Stimulated activated CD4-positive, alpha-beta T cell treated with anti-CD3 and anti-CD28 coated beads, TNF-alpha, amount 100 ng/mL, for 1 hour (primary cell): ENCODE measurements at regions not wholly inside any gene's neighbourhood (a gene's known extent, or its start where the extent isn't known, plus 50 kb on each side); places are given as distances from the start of the nearest gene placed in this dataset.
"Not testable (repeated sequence)": the region's sequence is repeated elsewhere in the genome, so short reads cannot be mapped to it uniquely, and the experiment has no call there.

Experiments
- DNase-seq, 3 donors: peaks; one replicate each; pipeline ENCODE4 v3.0.0-alpha.2; 2020; ENCODE audit warnings: low read depth in 3 of 3, low spot score in 1 of 3

DNA sequence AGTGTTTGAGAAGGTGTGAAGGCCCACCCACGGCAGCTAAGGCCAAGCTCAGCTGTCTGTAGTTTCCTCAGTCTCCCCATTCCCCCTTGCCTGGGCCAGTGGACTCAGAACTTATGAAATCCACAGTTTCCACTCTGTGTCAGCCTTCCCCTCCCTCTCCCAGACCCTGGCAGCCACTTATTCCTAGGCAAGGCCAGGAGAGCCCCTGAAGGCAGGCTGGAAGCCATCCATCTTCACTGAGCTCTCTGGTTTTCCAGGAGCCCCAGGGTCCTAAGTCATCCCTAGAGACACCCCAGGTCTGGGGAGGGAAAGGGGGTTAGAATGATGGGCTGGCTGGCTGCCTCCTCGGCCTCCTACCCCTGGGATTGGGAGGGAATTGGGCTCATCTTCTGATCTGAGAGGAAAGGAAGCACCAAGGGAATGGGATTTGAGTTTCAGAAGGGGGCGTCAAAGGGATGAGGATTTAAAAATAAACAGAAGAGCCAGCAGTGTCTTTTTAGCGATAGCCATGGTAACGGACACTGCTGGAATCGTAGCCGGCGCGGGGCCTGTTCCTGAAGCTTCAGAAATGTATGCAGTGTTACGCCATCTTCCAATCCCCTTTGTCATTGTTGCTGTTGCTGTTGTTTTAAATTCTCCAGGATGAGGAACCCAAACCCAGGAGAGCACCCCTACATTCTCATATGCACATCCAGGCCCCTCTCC lies 561.1 kb upstream of the CADM1 start:
- no peak for DNase-seq

DNA sequence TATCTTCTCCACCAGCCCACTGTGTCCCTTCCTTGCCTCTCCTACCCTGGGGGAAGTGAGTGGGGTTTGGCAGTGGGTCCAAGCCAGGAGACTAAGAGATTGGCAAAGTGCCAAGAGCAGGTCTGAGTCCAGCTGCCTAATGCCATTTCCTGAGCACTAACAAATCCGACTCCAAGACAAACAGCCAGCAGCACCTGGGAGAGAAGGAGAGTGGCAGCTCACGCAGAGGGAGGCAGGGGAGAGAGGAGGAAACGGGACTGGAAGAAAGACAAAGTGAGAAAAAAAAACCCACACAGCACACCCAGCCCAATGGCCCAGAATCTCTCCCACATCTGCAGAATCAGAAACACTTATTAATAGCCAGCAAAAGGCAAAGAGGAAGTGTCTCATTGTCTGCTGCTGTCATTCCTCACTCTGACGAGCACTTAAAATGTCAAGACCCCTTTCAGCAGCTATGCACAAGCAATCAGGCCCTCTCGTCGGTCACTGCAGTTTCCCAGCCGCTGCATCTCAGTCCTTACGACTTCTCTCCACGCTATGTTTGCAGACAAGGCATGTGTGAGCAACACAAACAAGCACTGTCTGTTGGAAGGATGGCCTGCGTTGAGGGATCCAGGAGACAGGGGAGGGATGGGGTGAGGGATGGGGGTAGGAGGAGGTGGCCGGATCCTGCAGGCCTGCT lies 558.4 kb upstream of the CADM1 start:
- DNase-seq: no peak

DNA sequence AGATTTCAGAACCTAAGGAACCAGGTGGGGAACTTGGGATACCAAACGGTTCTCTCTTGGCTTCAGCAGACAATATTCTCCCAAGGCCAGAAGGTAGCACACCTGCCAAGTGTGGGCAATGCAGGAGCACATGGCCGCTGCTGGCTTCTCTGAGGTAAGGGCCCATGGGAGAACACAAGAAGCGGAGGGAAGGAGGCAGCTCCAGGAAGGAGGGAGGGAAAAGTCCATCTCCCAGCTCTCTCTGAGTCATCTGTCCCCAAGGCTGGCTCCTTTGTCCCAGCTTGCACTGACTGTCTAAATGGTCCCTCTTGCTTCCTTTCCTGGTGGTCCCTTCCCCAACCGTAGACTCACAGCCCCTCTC lies 557.9 kb upstream of the CADM1 start:
- DNase-seq: no peak

DNA sequence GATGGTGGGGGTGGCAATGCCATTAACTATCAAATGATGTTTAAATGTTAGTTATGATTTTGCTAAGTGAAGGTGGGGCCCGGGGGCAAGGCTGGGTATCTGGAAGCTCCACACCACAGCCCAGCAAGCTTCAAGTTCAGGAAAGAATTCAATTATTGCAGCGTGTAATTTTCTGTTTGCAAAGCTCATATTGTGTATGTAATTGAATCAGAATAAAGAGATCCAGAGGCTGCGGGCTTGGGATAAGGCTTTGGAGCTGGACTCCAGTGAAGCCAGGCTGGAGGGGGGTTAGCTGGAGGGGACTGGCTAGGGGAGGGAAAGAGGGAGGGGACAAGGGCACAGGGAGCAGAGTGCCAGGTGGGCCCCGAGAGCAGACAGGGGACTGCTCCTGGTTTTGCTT lies 557.1 kb upstream of the CADM1 start:
- no peak for DNase-seq

DNA sequence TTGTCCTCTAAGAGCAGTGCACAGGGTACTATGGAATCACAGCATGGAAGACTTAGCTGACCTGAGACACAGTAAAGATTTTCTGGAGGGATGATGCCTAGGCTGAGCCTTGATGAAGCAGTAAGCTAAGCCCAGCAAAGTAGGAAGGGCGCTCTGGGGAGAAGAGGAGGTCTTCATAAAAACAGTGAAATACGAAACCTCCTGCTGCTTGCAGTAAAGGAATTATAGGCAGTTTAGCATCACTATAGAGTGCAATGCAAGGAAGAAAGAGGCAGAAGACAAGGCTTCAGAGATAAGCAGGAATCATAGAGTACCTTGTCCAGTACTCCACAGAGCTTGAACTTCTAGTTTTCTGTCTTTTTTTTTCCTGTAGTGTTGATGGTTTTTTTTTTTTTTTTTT lies 555.7 kb upstream of the CADM1 start:
- DNase-seq: no peak

DNA sequence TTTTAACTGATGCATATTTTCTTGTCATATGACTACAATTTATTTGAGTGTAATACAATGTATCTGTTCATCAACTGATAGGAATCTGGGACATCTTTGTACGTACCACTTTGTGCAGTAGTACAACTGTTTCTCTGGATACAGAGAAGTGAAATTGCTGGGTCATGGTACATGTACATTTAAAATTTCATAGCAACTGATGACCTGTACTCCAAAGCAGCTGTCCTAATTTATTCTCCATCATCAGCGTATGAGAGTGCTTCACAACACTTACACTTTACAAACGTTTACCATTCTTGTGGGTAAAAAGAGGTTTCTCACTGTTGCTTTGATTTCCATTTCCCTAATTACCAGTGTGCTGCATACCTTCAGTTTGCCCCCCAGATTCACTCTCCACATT lies 552.8 kb upstream of the CADM1 start:
- DNase-seq: no peak

DNA sequence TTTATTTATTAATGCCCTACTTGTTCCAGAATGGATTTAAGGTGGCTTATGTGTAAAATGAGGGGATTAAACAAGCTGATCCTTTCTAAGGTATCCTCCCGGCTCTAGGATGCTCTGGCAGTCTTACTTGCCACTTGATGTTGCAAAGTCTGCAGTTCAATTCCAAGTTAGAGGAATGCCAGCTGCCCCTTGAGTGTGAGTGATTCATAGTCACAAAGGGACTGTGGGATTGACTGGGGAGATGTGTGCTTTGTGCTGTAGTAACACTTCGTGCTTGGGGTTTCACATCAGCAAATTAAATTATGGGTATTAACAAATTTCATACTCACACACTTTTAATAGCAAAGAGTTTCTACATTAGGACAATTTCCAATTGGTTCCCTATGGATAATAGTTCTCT lies 550.8 kb upstream of the CADM1 start:
- no peak for DNase-seq

DNA sequence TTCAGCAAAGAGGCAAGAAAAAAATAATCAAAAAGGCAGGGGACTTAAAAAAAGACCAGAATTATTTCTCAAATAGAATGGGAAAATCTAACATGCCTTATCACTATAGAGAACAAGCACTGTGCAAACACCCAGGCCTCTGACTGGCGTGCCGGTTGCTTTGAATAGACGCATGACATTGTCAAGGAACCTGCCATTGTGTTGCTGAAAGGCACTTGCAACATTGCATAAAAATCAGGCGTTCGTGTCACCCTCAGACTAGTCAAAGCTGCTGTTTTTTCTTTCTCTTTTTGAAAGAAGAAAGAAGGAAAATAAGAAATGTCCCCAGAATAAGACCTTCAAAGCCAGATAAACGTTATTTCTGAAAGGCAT lies 549.3 kb upstream of the CADM1 start:
- no peak for DNase-seq

DNA sequence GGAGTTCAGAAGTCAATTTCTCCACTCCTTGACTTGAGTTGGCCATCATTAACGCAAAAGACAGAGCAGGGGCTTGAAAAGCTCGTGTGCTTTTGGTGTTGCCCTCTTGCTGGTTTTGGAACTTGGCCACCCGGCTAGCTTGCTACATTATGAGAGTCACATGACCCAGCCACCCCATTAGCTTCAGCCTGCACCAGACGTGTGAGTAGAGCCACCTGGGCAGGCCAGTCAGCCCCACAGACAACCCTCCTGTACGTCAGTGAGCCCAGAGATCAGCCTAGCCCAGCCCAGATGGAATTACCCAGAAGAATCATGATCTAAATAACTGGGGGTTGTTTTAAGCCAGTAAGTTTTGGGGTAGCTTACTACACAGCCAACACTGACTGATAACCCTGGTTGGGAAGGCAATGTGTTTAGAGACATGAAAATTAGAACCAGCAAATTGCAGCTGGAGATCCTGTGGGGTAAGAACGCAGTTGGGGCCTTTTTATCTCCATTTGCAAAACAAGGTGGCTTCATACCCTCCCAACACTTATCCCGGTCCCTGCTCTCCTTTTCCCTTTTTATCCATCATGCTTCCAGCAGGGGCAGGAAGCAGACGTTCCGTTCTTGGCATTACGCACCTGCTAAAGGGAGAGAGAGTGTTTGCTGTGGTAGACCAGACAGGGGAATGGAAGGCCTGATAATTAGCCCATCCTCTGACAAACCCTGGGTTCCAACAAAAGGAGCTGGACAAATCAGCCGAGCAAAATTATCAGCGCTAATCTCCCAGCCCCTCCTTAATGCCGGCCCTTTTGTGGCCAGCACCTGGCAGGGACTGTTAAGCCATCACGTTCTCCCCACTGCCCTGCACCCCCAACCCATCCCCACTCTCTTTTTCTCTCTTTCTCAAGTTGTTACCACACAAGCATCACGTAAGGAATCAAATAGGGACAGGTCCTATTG lies 548.7 kb upstream of the CADM1 start:
- no peak for DNase-seq

DNA sequence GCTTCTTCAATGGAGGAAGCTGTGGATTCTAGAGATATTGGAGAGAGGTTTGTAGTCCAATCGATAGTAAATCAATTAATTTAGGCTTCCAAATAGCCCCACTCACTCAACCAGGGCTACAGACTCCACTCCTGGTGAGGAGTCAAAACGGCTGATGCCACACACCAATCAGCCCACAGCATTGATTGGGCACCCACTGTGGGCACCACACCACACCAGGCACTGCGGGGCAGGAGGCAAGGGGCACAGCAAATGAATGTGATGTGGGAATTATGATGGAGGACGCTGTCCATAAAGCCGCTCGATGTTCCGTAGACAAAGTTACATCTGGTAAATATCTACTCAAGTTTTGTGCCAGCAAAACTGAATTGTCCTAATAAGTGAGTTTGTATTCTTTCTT lies 547.3 kb upstream of the CADM1 start:
- no peak for DNase-seq

DNA sequence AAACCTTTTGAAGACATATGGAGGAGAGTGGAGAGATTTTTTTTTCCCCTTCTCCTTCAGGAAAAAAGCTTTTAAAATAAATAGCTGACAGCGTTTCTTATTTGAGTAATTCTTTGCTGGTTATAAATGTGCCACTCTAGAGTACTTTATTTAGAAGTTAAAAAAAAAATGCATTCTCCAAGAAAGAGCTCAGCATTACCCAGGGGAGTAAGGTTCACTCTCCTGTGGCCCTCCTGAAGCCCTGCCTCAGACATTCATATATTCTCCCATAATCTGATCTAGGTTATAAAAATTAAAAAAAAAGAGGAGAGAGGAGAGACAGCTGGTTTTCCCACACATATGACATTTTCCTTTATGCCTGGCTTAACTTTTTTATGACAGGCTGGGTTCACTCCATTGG lies 545.2 kb upstream of the CADM1 start:
- DNase-seq: no peak

DNA sequence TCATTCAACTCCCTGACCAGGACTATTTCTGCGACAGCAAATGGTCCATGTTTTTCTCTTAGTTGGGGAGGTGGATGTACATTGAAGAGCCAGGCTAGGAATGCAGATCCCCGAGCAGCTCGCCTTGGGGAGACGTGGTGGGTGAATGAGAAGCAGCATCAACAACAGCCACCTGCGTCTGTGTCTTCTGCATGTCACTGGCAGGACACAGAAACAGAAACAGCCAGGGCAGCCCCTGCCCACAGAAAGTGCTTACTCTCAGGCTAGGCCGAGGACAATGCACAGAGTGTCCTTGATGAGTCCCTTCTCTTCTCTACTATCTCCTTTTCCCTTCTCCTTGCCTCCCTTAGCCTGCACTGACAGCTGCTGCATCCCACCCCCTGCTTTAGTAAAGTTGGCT lies 541.9 kb upstream of the CADM1 start:
- no peak for DNase-seq

DNA sequence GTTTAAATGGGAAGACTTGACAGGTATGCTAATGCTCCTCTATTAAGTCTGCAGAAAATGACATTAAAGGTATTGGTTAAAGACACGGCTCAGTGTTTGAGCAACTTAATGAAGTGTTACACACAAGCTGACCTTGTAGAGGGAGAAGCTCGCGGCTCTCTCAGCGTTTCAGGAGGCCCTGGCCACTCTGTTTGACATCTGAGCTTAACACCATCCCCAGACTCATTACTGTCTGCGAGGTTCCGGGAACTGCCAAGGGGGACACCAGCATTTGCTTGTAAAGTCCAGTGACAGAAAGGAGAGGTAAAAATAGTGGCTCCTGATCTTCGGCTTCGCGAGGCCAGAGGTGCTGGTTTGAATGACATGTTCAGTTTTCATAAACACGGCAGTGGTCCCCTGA lies 540.7 kb upstream of the CADM1 start:
- DNase-seq: no peak

DNA sequence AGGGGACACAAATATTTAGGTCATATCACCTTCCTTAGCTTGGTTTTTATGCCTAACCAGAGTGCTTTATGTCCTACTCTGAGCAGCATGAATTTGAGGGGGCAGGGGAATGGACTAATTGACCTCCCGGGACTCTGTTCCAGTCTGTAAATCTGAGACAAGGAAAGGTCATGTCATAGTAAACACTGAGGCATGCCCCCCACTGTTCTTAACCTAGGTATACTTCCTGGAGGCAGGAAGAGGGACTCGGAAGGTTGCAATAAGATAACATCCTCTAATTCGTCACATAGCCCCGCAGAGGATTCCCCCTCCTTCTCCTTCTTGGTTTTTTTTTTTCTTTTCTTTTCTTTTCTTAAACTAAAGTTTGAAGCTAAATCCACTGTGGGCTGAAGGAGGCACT lies 540.3 kb upstream of the CADM1 start:
- no peak for DNase-seq

DNA sequence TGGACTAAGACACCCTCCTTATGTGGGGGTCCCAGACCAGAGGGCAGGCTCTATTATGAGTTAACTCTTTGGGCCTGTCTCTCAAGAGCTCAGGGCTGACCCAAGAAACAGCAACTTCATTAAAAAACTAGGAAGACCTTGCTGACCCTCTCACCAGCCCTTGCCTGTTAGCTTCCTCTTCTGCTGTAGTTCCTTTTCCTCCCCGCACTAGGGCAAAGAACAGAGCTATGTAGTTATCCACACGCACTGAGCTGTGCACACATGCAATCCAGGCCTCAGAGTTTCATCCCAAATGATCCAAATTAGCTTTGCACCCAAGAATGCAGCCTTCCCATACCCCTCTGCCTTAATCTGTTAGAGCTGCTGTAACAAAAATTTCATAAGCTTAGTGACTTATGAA lies 539.6 kb upstream of the CADM1 start:
- no peak for DNase-seq

DNA sequence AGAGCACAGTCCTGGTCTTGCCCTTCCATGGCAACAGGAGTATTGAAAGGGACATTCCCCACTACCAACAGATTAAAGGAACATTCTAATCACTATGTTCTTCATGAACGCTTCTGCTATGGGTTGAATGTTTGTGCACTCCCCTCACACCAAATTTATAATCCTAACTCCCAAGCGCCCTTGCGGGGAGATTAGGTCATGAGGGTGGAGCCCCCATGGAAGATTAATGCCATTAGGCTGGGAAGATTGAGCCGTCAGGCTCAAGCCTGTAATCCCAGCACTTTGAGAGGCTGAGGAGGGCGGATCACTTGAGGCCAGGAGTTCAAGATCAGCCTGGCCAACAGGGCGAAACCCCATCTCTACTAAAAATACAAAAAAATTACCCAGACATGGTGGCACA lies 538.8 kb upstream of the CADM1 start:
- DNase-seq: not testable (repeated sequence)

DNA sequence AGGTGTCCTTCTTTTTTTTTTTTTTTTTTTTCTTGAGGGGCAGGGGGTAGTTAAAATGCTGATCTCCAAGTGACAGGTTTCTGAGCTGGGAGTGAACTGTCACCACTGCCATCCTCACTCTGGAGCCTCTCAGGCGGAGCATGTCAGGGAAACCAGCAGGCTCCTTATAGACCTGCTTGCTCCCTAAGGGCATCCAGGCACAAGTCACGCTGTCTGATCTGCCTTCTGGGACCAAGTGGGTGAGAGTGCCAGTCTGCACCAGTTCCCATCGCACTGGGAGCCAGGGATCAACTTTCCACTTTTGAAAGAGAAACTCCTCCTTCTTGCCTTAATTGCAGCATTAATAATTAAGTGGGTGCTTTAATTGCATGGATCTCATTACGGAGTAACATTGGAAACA lies 537.9 kb upstream of the CADM1 start:
- DNase-seq: no peak

DNA sequence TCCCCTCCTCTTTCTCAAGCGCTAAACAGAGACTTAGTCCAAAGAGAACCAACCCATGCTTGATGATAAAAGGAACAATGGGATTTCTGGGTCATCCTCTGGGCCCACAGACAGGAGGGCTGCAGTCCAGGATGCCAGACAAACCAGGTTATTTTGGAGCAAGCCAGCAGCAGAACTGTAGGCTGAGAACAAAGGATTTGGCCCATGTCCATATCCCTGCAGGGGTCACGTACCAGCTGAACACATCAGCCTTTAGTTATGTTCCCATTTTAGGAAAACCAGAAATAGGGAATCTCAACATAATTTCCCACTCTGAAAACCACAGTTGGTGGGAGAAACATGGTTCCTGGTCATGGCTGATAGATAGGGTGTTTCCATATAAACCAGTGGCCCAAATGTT lies 533.6 kb upstream of the CADM1 start:
- DNase-seq: no peak

DNA sequence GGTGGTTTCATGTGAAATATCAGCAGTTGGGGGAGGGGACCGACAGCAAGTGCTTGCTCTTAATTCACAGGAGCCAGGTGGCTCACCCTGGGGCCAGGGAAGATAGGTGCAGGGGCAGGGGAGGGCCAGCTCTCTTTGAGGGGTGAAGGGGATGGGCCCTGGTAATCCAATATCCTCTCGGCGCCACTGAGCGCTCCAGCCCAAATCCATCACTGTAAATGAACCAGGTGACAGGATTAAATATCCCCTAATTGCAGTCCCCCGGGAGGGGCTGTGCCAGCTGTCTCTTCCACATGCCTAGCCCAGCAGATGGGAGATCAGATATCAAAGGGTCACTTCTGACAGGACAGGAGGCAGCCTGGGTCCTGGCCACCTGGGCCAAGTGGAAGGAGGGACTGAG lies 531.8 kb upstream of the CADM1 start:
- DNase-seq: no peak

DNA sequence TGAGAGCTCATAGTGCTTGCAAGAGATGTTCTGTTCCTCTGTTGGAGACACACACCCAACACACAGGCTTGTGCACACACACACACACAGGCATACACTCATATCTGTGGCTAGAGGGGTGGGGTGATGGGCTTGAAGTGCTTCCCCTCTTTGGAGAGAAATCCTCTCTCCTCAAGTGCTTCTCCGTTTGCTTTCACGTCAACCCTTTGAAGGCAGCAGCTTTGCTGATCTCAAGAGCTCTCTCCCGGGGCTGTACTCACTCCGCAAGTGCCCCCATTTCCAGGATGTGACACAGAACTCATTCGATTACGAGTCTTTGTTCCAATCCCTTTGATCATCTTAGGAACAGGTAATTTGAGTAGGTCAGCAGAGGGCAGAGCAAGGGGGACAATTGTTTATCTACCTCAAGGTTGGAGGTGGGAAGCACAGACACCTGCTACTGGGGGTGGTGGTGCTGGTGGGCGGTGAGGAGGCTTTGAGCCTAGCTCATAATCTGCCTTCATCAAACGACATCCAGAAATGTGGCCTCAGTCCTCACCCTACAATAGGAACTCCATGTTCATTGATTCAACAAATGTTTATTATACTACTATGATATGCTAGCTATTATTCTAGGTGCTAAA lies 529.8 kb upstream of the CADM1 start:
- DNase-seq: no peak

DNA sequence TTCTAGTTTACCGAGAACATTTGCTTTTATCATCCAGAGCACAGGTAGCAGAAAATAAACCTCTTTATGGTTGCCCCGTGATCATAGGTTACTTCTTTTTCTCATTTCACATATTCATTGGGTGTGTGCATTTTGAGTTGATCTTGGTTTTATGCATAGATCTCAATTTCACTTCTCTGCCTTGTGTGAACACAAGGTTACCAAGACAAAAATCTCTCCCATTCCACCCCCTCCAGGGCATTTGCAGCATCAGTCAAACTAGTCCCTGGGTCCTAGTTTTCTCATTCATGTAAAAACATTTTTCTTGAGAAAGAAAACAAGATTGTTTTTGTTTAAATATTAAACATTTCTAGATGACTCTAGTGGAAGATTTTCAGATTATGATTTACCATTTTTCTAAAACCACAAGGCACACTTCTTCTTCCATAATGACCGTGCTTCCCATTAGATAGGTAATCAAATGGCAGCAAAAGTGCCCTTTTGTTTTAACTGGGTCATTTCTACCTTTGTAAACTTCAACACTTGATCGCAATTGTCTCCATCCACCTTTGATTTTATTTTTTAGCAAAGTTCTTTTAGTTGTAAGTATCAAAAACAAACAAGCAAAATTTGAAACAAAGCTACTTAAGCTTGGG lies 526.6 kb upstream of the CADM1 start:
- DNase-seq: no peak
